DOHH2 (cell line): ENCODE measurements at regions not wholly inside any gene's neighbourhood (a gene's known extent, or its start where the extent isn't known, plus 50 kb on each side); places are given as distances from the start of the nearest gene placed in this dataset.

Experiments
- EZH2phosphoT487 ChIP-seq: fragments of 200-600 bp; sonication (generic); IDR thresholded peaks from 2 replicates; pipeline ENCODE4 v1.6.1; 2017; ENCODE audit warnings: borderline replicate concordance, mild to moderate bottlenecking, antibody characterized with exemption, low read length, moderate library complexity, mixed read lengths
- TF ChIP-seq, protein P1 (sequence below): fragments of 200-600 bp; sonication (generic); IDR thresholded peaks from one replicate; pipeline ENCODE4 v1.5.1; 2014; ENCODE audit warnings: antibody characterized with exemption, mild to moderate bottlenecking, low read depth, low read length; ENCODE audit not compliant: poor library complexity, severe bottlenecking

DNA sequence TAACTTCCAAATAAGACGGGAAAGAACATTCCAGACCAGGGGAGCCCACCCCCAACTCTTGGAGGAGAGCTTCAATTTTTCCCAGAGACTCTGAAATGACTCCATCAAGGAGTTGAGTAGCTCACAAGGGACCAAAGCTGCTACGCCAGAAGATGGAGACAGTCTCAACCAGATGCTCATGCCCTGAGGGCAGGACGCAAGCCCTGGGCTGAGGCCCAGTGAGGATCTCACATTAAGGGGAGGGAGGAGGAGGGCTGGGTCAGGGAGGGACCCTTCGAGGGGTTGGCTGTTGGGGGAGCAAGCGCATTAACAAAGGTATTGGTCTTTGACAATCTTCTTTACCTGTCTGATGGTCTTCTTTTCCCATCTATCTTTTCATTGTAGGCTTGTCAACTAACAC is 141.3 kb upstream of the SLC1A4 start:
- TF ChIP-seq, protein P1, sequence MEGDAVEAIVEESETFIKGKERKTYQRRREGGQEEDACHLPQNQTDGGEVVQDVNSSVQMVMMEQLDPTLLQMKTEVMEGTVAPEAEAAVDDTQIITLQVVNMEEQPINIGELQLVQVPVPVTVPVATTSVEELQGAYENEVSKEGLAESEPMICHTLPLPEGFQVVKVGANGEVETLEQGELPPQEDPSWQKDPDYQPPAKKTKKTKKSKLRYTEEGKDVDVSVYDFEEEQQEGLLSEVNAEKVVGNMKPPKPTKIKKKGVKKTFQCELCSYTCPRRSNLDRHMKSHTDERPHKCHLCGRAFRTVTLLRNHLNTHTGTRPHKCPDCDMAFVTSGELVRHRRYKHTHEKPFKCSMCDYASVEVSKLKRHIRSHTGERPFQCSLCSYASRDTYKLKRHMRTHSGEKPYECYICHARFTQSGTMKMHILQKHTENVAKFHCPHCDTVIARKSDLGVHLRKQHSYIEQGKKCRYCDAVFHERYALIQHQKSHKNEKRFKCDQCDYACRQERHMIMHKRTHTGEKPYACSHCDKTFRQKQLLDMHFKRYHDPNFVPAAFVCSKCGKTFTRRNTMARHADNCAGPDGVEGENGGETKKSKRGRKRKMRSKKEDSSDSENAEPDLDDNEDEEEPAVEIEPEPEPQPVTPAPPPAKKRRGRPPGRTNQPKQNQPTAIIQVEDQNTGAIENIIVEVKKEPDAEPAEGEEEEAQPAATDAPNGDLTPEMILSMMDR: no peak
- no peak for TF ChIP-seq EZH2phosphoT487
